Lower leg skin (tissue), 4 donors: ENCODE measurements at regions not wholly inside any gene's neighbourhood (a gene's known extent, or its start where the extent isn't known, plus 50 kb on each side); places are given as distances from the start of the nearest gene placed in this dataset.

Experiments used
- DNase-seq, 2 donors: peaks; one replicate each; pipeline ENCODE4 v3.0.0-alpha.2; 2019; ENCODE audit warnings: low spot score in 2 of 2
- H3K4me3 ChIP-seq: fragments of 200-600 bp; sonication (generic); 2 replicates; pipeline ENCODE4 v1.5.1; 2017; ENCODE audit warnings: mild to moderate bottlenecking, low read depth; ENCODE audit not compliant: poor library complexity, severe bottlenecking
- CTCF ChIP-seq, 3 donors: fragments of 450-650 bp; IDR thresholded peaks; one replicate each; pipeline ENCODE4 v1.5.1; 2016; ENCODE audit warnings: antibody characterized with exemption in 3 of 3, mild to moderate bottlenecking in 3 of 3, moderate library complexity in 2 of 3
- POLR2A ChIP-seq, 2 donors: fragments of 450-650 bp; IDR thresholded peaks; one replicate each; pipeline ENCODE4 v1.6.1; 2016 to 2017; ENCODE audit warnings: antibody characterized with exemption in 2 of 2, mild to moderate bottlenecking in 1 of 2, moderate library complexity in 1 of 2
- WGBS, 2 donors: methylation state at CpG; one replicate each; pipeline ENCODE4 v1.1.5; 2018; 5-methylcytosine and 5-hydroxymethylcytosine counted together
- intact Hi-C: fragments of 100-400 bp; cut with DNase I; formaldehyde crosslinking; loops from one replicate; pipeline ENCODE4 v1.15.0; 2023; ENCODE audit warnings: low total_unique reads

- intact Hi-C loops: no loop called here
- WGBS, 2 donors: 88 to 95% methylated on average over 4 of the region's 4 CpGs
- DNase-seq: no peak
- no peak overlapping the region for H3K4me3 ChIP-seq
- TF ChIP-seq CTCF (IDR thresholded peaks at IDR 0.05) (no peak), POLR2A (IDR thresholded peaks at IDR 0.05) (no peak)
Measured at GRCh38 chrX:40827331-40827730, 92.0 kb upstream of the MED14 start.

GRCh38 chrX:40831750-40832149 lies 96.4 kb upstream of the MED14 start:
- no peak for TF ChIP-seq POLR2A (IDR thresholded peaks at IDR 0.05)
- no peak for TF ChIP-seq CTCF (IDR thresholded peaks at IDR 0.05)
- DNase-seq: no peak
- WGBS, 2 donors: 81% methylated on average over 10 of the region's 12 CpGs; no CpG with 5 or more reads in 1 of the 2 donors
- no peak overlapping the region for H3K4me3 ChIP-seq
- intact Hi-C loops: no loop called here

- TF ChIP-seq POLR2A (IDR thresholded peaks at IDR 0.05) (no peak), CTCF (IDR thresholded peaks at IDR 0.05) (no peak)
Measured at GRCh38 chrX:40832723-40833122, 97.4 kb upstream of the MED14 start.

GRCh38 chrX:40834225-40834624 lies 98.9 kb upstream of the MED14 start:
- intact Hi-C loops: no loop called here
- no peak for TF ChIP-seq POLR2A (IDR thresholded peaks at IDR 0.05)
- TF ChIP-seq CTCF (IDR thresholded peaks at IDR 0.05): no peak
- WGBS, 2 donors: 94 to 96% methylated on average over 23 to 33 of the region's 33 CpGs
- H3K4me3 ChIP-seq: no peak overlapping the region
- no peak for DNase-seq

More at GRCh38 chrX:40832723-40833122, 97.4 kb upstream of the MED14 start:
- no peak overlapping the region for H3K4me3 ChIP-seq
- intact Hi-C loops: no loop called here
- DNase-seq: no peak
- 92 to 93% methylated on average over 19 to 32 of the region's 39 CpGs for WGBS, 2 donors

GRCh38 chrX:40835526-40835925 lies 100.2 kb upstream of the MED14 start:
- TF ChIP-seq POLR2A (IDR thresholded peaks at IDR 0.05) (no peak), CTCF (IDR thresholded peaks at IDR 0.05) (no peak)
- intact Hi-C loops: no loop called here
- DNase-seq: no peak
- H3K4me3 ChIP-seq: no peak overlapping the region
- 72 to 81% methylated on average over 7 of the region's 7 CpGs for WGBS, 2 donors

GRCh38 chrX:40843643-40844042 lies 108.3 kb upstream of the MED14 start:
- DNase-seq: no peak
- WGBS, 2 donors: 79 to 94% methylated on average over 2 of the region's 2 CpGs
- intact Hi-C loops: no loop called here
- no peak overlapping the region for H3K4me3 ChIP-seq
- no peak for TF ChIP-seq POLR2A (IDR thresholded peaks at IDR 0.05)
- TF ChIP-seq CTCF (IDR thresholded peaks at IDR 0.05): no peak
